ENCODE measurements at regions not wholly inside any gene's neighbourhood (a gene's known extent, or its start where the extent isn't known, plus 50 kb on each side); places are given as distances from the start of the nearest gene placed in this dataset.

- no peak for TF ChIP-seq CTCF (IDR thresholded peaks at IDR 0.05)
- no peak for TF ChIP-seq POLR2A (IDR thresholded peaks at IDR 0.05)
Observed at GRCh38 chr10:64332551-64332950, 811.4 kb downstream of the REEP3 start.

Measured in Peyer's patch (tissue), 4 donors.